ENCODE measurements at regions not wholly inside any gene's neighbourhood (a gene's known extent, or its start where the extent isn't known, plus 50 kb on each side); places are given as distances from the start of the nearest gene placed in this dataset.

DNA sequence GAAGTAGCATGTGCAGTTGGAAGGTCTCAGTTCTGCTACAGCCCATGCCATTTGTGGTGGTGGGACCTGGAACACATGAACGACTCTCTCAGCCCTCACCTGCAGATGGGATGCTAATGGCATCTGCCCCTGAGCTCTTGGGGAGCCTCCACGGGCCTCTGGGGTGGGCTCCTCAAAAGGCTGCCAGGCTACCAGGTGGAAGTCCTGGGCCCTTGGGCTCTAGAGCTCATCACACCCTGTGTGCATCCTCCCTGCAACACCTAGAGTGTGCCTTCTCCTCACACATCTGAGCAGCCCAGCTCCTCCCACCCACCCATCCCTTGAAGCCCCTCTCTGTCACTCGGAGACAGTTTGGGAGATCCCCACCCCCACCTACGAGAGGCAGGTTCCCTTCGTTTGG, 231.8 kb upstream of the MYT1L start:
- TF ChIP-seq EZH2phosphoT487 (IDR thresholded peaks at IDR 0.05; ENCODE audit: low read depth): no peak
- TF ChIP-seq, protein P1, sequence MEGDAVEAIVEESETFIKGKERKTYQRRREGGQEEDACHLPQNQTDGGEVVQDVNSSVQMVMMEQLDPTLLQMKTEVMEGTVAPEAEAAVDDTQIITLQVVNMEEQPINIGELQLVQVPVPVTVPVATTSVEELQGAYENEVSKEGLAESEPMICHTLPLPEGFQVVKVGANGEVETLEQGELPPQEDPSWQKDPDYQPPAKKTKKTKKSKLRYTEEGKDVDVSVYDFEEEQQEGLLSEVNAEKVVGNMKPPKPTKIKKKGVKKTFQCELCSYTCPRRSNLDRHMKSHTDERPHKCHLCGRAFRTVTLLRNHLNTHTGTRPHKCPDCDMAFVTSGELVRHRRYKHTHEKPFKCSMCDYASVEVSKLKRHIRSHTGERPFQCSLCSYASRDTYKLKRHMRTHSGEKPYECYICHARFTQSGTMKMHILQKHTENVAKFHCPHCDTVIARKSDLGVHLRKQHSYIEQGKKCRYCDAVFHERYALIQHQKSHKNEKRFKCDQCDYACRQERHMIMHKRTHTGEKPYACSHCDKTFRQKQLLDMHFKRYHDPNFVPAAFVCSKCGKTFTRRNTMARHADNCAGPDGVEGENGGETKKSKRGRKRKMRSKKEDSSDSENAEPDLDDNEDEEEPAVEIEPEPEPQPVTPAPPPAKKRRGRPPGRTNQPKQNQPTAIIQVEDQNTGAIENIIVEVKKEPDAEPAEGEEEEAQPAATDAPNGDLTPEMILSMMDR (IDR thresholded peaks at IDR 0.05; ENCODE audit: low read depth, low read length): no peak
